Frontal cortex (tissue), 3 donors: ENCODE measurements at regions not wholly inside any gene's neighbourhood (a gene's known extent, or its start where the extent isn't known, plus 50 kb on each side); places are given as distances from the start of the nearest gene placed in this dataset.
"Not testable (repeated sequence)": the region's sequence is repeated elsewhere in the genome, so short reads cannot be mapped to it uniquely, and the experiment has no call there.

Experiments
- DNase-seq, 2 donors: peaks; one replicate each; pipeline ENCODE4 v3.0.0; 2012; ENCODE audit warnings: low spot score in 2 of 2
- FAIRE-seq: peaks from 2 replicates; lab custom pipeline; 2012; peaks lifted over from hg19 to GRCh38; lab: Jason Lieb, UNC
- donor health status: control.
- donor health status: control.
- donor health status: control.

- no peak for DNase-seq
- no peak for FAIRE-seq
Observed at GRCh38 chr17:5978496-5978895, 91.7 kb upstream of the WSCD1 start.

GRCh38 chr17:5980941-5981340 lies 89.2 kb upstream of the WSCD1 start:
- DNase-seq = no peak
- no peak for FAIRE-seq

GRCh38 chr17:5986644-5987043 lies 83.5 kb upstream of the WSCD1 start:
- DNase-seq (no peak), FAIRE-seq (no peak)

GRCh38 chr17:6000426-6000825 lies 69.8 kb upstream of the WSCD1 start:
- no peak for FAIRE-seq
- no peak for DNase-seq

GRCh38 chr17:6003221-6003620 lies 67.0 kb upstream of the WSCD1 start:
- DNase-seq, FAIRE-seq: not testable (repeated sequence)

- DNase-seq (no peak), FAIRE-seq (no peak)
Observed at GRCh38 chr17:6005939-6006338, 64.2 kb upstream of the WSCD1 start.

- DNase-seq = no peak
- no peak for FAIRE-seq
Observed at GRCh38 chr17:6011206-6011605, 59.0 kb upstream of the WSCD1 start.

GRCh38 chr17:6018788-6019187 lies 51.4 kb upstream of the WSCD1 start:
- DNase-seq (no peak), FAIRE-seq (no peak)

- DNase-seq (no peak), FAIRE-seq (no peak)
Observed at GRCh38 chr17:6019959-6020358, 50.2 kb upstream of the WSCD1 start.

- DNase-seq (no peak), FAIRE-seq (no peak)
Observed at GRCh38 chr17:6020376-6021010, 49.7 kb upstream of the WSCD1 start.
